H1 (cell line): ENCODE measurements at regions not wholly inside any gene's neighbourhood (a gene's known extent, or its start where the extent isn't known, plus 50 kb on each side); places are given as distances from the start of the nearest gene placed in this dataset.
"Not testable (repeated sequence)": the region's sequence is repeated elsewhere in the genome, so short reads cannot be mapped to it uniquely, and the experiment has no call there.

Source experiments
- CTCF ChIA-PET: fragments of 300-600 bp; sonication (Branson Sonifier 250); formaldehyde crosslinking; loops from one replicate; lab custom pipeline; 2021; ENCODE audit not compliant: partially characterized antibody; lab: Charles Lee
- POLR2A ChIA-PET: fragments of 300-600 bp; sonication (Branson Sonifier 250); formaldehyde crosslinking; loops from one replicate; lab custom pipeline; 2021; ENCODE audit warnings: inconsistent platforms; ENCODE audit not compliant: partially characterized antibody; lab: Charles Lee
- DNase-seq, 2 experiments: peaks; one replicate each; pipeline versions ENCODE4 v3.0.0 to v3.0.0-alpha.2; 2010 to 2022; ENCODE audit warnings: low spot score in 2 of 2, low read depth in 1 of 2, mixed read lengths in 1 of 2
- FAIRE-seq: peaks from 2 replicates; lab custom pipeline; 2011; peaks lifted over from hg19 to GRCh38; lab: Jason Lieb, UNC
- H2AFZ ChIP-seq: 2 replicates; pipeline ENCODE4 v1.8.1; 2012; ENCODE audit warnings: low read length, inconsistent platforms
- H2AK5ac ChIP-seq: 2 replicates; pipeline ENCODE4 v1.6.1; 2013; ENCODE audit warnings: low read depth, low read length
- H2BK120ac ChIP-seq: replicated peaks from 2 replicates; pipeline ENCODE3; 2013; ENCODE audit warnings: low read depth, low read length, inconsistent platforms
- H2BK12ac ChIP-seq: 2 replicates; pipeline ENCODE4 v1.6.1; 2013; ENCODE audit warnings: low read depth, low read length
- H2BK15ac ChIP-seq: 2 replicates; pipeline ENCODE4 v1.6.1; 2013; ENCODE audit warnings: low read length
- H2BK20ac ChIP-seq: 2 replicates; pipeline ENCODE4 v1.6.1; 2013; ENCODE audit warnings: low read length
- H2BK5ac ChIP-seq: 2 replicates; pipeline ENCODE4 v1.6.1; 2013; ENCODE audit warnings: low read depth, low read length
- H3K14ac ChIP-seq: 2 replicates; pipeline ENCODE4 v1.6.1; 2013; ENCODE audit warnings: inconsistent platforms; ENCODE audit not compliant: insufficient read length
- H3K18ac ChIP-seq: 2 replicates; pipeline ENCODE4 v1.6.1; 2013; ENCODE audit warnings: low read length; ENCODE audit errors: extremely low read depth
- H3K23ac ChIP-seq: 2 replicates; pipeline ENCODE4 v1.6.1; 2013; ENCODE audit warnings: inconsistent platforms; ENCODE audit not compliant: insufficient read length
- H3K23me2 ChIP-seq: 2 replicates; pipeline ENCODE4 v1.6.1; 2013; ENCODE audit warnings: low read depth, low read length
- H3K27ac ChIP-seq: 2 replicates; pipeline ENCODE4 v1.6.1; 2011; ENCODE audit warnings: low read depth, low read length, inconsistent platforms
- H3K27me3 ChIP-seq, 4 experiments: replicated peaks in 1 of 4; 1 replicate in 1 of 4; 2 replicates in 3 of 4; pipeline versions ENCODE4 v1.6.1 to v1.8.1; 2011 to 2013; ENCODE audit warnings: low read length in 3 of 4, mild to moderate bottlenecking in 3 of 4, inconsistent platforms in 2 of 4, mixed read lengths in 2 of 4, moderate library complexity in 1 of 4; ENCODE audit not compliant: control insufficient read depth in 3 of 4, insufficient read depth in 3 of 4; ENCODE audit errors: extremely low read depth in 1 of 4
- H3K36me3 ChIP-seq, 4 experiments: 2 replicates each; pipeline versions ENCODE4 v1.6.1 to v1.8.1; 2011 to 2013; ENCODE audit warnings: mild to moderate bottlenecking in 4 of 4, low read length in 3 of 4, moderate library complexity in 2 of 4, control low read depth in 1 of 4, inconsistent platforms in 1 of 4; ENCODE audit not compliant: insufficient read depth in 4 of 4, control insufficient read depth in 2 of 4
- H3K4ac ChIP-seq: replicated peaks from 2 replicates; pipeline ENCODE3; 2013; ENCODE audit warnings: low read length, low read depth, mixed read lengths, inconsistent platforms; ENCODE audit not compliant: insufficient read length
- H3K4me1 ChIP-seq, 4 experiments: replicated peaks in 1 of 4; 1 replicate in 1 of 4; 2 replicates in 3 of 4; pipeline versions ENCODE4 v1.6.1 to v1.8.1; 2011 to 2013; ENCODE audit warnings: low read length in 3 of 4, inconsistent platforms in 2 of 4, mixed read lengths in 1 of 4; ENCODE audit not compliant: insufficient read depth in 4 of 4, control insufficient read depth in 3 of 4
- H3K4me2 ChIP-seq, 2 experiments: 2 replicates each; pipeline versions ENCODE4 v1.6.1 to v1.8.1; 2011 to 2013; ENCODE audit warnings: low read depth in 2 of 2, low read length in 2 of 2, control low read depth in 1 of 2, inconsistent platforms in 1 of 2, mild to moderate bottlenecking in 1 of 2; ENCODE audit not compliant: insufficient read depth in 1 of 2
- H3K4me3 ChIP-seq, 4 experiments: fragments of 200-600, 300-600 bp in 1 of 4; sonication (generic), shearing (Covaris generic), sonication (Bioruptor Twin) in 1 of 4; 2 replicates each; pipeline versions ENCODE4 v1.5.1 to v1.8.1; 2011 to 2016; ENCODE audit warnings: low read length in 4 of 4, low read depth in 3 of 4, control low read depth in 2 of 4, inconsistent platforms in 2 of 4, mild to moderate bottlenecking in 2 of 4, mixed read lengths in 1 of 4, moderate library complexity in 1 of 4; ENCODE audit not compliant: insufficient read depth in 2 of 4; ENCODE audit errors: extremely low read depth in 1 of 4
- H3K56ac ChIP-seq: replicated peaks from 2 replicates; pipeline ENCODE3; 2013; ENCODE audit warnings: low read depth, mild to moderate bottlenecking, mixed read lengths, low read length, inconsistent platforms; ENCODE audit not compliant: insufficient read length
- H3K79me1 ChIP-seq: 2 replicates; pipeline ENCODE4 v1.6.1; 2013; ENCODE audit warnings: low read depth, low read length, control low read depth
- H3K79me2 ChIP-seq, 2 experiments: 2 replicates each; pipeline versions ENCODE4 v1.6.1 to v1.8.1; 2012 to 2013; ENCODE audit warnings: low read length in 2 of 2, mild to moderate bottlenecking in 2 of 2, inconsistent platforms in 1 of 2; ENCODE audit not compliant: insufficient read depth in 2 of 2, control insufficient read depth in 1 of 2
- H3K9ac ChIP-seq, 4 experiments: replicated peaks in 1 of 4; 1 replicate in 1 of 4; 2 replicates in 3 of 4; pipeline versions ENCODE4 v1.6.1 to v1.8.1; 2011 to 2013; ENCODE audit warnings: low read depth in 3 of 4, low read length in 3 of 4, control low read depth in 2 of 4, mild to moderate bottlenecking in 2 of 4, moderate library complexity in 2 of 4, inconsistent platforms in 1 of 4; ENCODE audit errors: extremely low read depth in 1 of 4
- H3K9me3 ChIP-seq, 2 experiments: 2 replicates each; pipeline versions ENCODE4 v1.6.1 to v1.8.1; 2012 to 2013; ENCODE audit warnings: mild to moderate bottlenecking in 2 of 2, moderate library complexity in 2 of 2, control low read depth in 1 of 2, inconsistent platforms in 1 of 2, low read depth in 1 of 2, low read length in 1 of 2, mixed read lengths in 1 of 2; ENCODE audit not compliant: insufficient read depth in 2 of 2
- H4K20me1 ChIP-seq, 2 experiments: replicated peaks in 1 of 2; 2 replicates each; pipeline versions ENCODE3 to v1.8.1; 2011 to 2013; ENCODE audit warnings: inconsistent platforms in 2 of 2, low read length in 2 of 2, mild to moderate bottlenecking in 1 of 2; ENCODE audit not compliant: insufficient read depth in 2 of 2, control insufficient read depth in 1 of 2
- H4K5ac ChIP-seq: 2 replicates; pipeline ENCODE4 v1.6.1; 2013; ENCODE audit warnings: low read length, low read depth, mixed read lengths, inconsistent platforms; ENCODE audit not compliant: insufficient read length
- H4K8ac ChIP-seq: 2 replicates; pipeline ENCODE4 v1.8.0; 2013; ENCODE audit warnings: mild to moderate bottlenecking, moderate library complexity, low read length, inconsistent platforms; ENCODE audit not compliant: insufficient read depth; ENCODE audit errors: extremely low read depth
- H4K91ac ChIP-seq: replicated peaks from 2 replicates; pipeline ENCODE3; 2013; ENCODE audit warnings: low read length, mixed read lengths, inconsistent platforms; ENCODE audit not compliant: insufficient read length
- WGBS, 2 experiments: shearing (Covaris generic) in 1 of 2; methylation state at CpG; one replicate each; pipeline versions ENCODE4 v1.1.6 to v1.1.7; 2013 to 2015; ENCODE audit warnings: low lambda C conversion rate in 2 of 2, mixed read lengths in 2 of 2, inconsistent platforms in 1 of 2, low coverage in 1 of 2, missing lambda C conversion rate in 1 of 2; ENCODE audit not compliant: insufficient replicate concordance in 2 of 2, insufficient coverage in 1 of 2, insufficient read length in 1 of 2; ENCODE audit errors: extremely low coverage in 1 of 2, missing lambda C conversion rate in 1 of 2; 5-methylcytosine and 5-hydroxymethylcytosine counted together

DNA sequence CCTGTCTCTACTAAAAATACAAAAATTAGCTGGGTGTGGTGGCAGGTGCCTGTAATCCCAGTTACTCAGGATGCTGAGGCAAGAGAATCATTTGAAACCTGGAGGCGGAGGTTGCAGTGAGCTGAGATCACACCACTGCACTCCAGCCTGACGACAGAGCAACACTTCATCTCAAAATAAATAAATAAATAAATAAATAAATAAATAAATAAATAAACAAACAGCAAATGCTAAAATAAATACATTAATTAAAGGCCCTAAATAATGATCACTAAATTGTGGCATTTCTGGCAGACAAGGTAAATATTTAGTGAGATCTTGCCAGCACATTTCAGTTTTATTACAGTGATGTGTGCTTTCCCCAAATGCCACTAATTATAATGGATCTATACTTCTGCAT, 427.8 kb downstream of the RND3 start:
- H3K14ac ChIP-seq, H3K36me3 ChIP-seq, H3K27ac ChIP-seq, H2BK15ac ChIP-seq, H3K4me2 ChIP-seq, H3K9me3 ChIP-seq, H4K20me1 ChIP-seq, H4K91ac ChIP-seq, DNase-seq, H3K23me2 ChIP-seq, H4K8ac ChIP-seq, FAIRE-seq, H3K56ac ChIP-seq, CTCF ChIA-PET, H2BK5ac ChIP-seq, H2BK20ac ChIP-seq, H3K79me2 ChIP-seq, H3K4me3 ChIP-seq, H3K9ac ChIP-seq, H3K4ac ChIP-seq, H3K27me3 ChIP-seq, H2AK5ac ChIP-seq, H3K79me1 ChIP-seq, H2AFZ ChIP-seq, H3K23ac ChIP-seq, H2BK120ac ChIP-seq, H3K18ac ChIP-seq, H2BK12ac ChIP-seq, POLR2A ChIA-PET: not testable (repeated sequence)
- Histone ChIP-seq H4K5ac (peak overlapping the region; percentile 51), H3K4me1 (peaks cover 0 to 16% (median 8%) of the 10 kb centered on the region in 4 experiments; a peak in 6 of 7 replicates)
- 77% methylated on average over 2 of the region's 2 CpGs; no CpG with 5 or more reads in 1 of the 2 experiments for whole genome bisulfite sequencing, 2 experiments
